Liver (tissue), 3 donors: ENCODE measurements at regions not wholly inside any gene's neighbourhood (a gene's known extent, or its start where the extent isn't known, plus 50 kb on each side); places are given as distances from the start of the nearest gene placed in this dataset.

Experiments
- ATF3 ChIP-seq: IDR thresholded peaks from 2 replicates; pipeline ENCODE4 v1.6.1; 2016; ENCODE audit warnings: antibody characterized with exemption
- CTCF ChIP-seq: fragments of 150-350 bp; IDR thresholded peaks from 2 replicates; pipeline ENCODE4 v1.5.1; 2017; ENCODE audit warnings: improper control_type of control experiment, low read depth, low read length; ENCODE audit not compliant: missing input control
- EGR1 ChIP-seq, 2 donors: IDR thresholded peaks; 2 replicates each; pipeline ENCODE4 v1.6.1; 2016 to 2018; ENCODE audit warnings: antibody characterized with exemption in 2 of 2, low read depth in 2 of 2
- FOXA1 ChIP-seq: IDR thresholded peaks from 2 replicates; pipeline ENCODE4 v1.6.1; 2016; ENCODE audit warnings: antibody characterized with exemption
- JUND ChIP-seq, 2 donors: IDR thresholded peaks; 2 replicates each; pipeline ENCODE4 v1.6.1; 2016; ENCODE audit warnings: antibody characterized with exemption in 2 of 2
- MAX ChIP-seq: IDR thresholded peaks from 2 replicates; pipeline ENCODE4 v1.6.1; 2016; ENCODE audit warnings: antibody characterized with exemption
- NR2F2 ChIP-seq: IDR thresholded peaks from 2 replicates; pipeline ENCODE4 v1.6.1; 2016; ENCODE audit warnings: antibody characterized with exemption
- RAD21 ChIP-seq, 2 donors: IDR thresholded peaks; 2 replicates each; pipeline ENCODE4 v1.6.1; 2016; ENCODE audit warnings: antibody characterized with exemption in 2 of 2, mild to moderate bottlenecking in 2 of 2
- REST ChIP-seq: IDR thresholded peaks from 2 replicates; pipeline ENCODE4 v1.6.1; 2016; ENCODE audit warnings: antibody characterized with exemption, mild to moderate bottlenecking
- SP1 ChIP-seq: IDR thresholded peaks from 2 replicates; pipeline ENCODE4 v1.6.1; 2018; ENCODE audit warnings: antibody characterized with exemption, mild to moderate bottlenecking
- TAF1 ChIP-seq: conservative IDR thresholded peaks from 2 replicates; pipeline ENCODE4 v1.6.1; 2016; ENCODE audit warnings: antibody characterized with exemption, mild to moderate bottlenecking
- YY1 ChIP-seq: IDR thresholded peaks from 2 replicates; pipeline ENCODE4 v1.6.1; 2016; ENCODE audit warnings: antibody characterized with exemption, mild to moderate bottlenecking
- ZBTB33 ChIP-seq: IDR thresholded peaks from 2 replicates; pipeline ENCODE4 v1.6.1; 2016; ENCODE audit warnings: antibody characterized with exemption
- donor health status: healthy.
- donor health status: healthy.

- TF ChIP-seq NR2F2 (no peak), CTCF (no peak), REST (no peak), ATF3 (no peak), SP1 (no peak), ZBTB33 (no peak), RAD21 (IDR thresholded peaks at IDR 0.05) (no peak), JUND (IDR thresholded peaks at IDR 0.05) (no peak), FOXA1 (no peak), MAX (no peak), TAF1 (no peak), EGR1 (IDR thresholded peaks at IDR 0.05; ENCODE audit: low read depth in 2 of 2) (no peak), YY1 (no peak)
Observed at GRCh38 chr16:65846210-65846602, 520.3 kb upstream of the CDH5 start.
